Tibial nerve (tissue), 4 donors: ENCODE measurements at regions not wholly inside any gene's neighbourhood (a gene's known extent, or its start where the extent isn't known, plus 50 kb on each side); places are given as distances from the start of the nearest gene placed in this dataset.
"Not testable (repeated sequence)": the region's sequence is repeated elsewhere in the genome, so short reads cannot be mapped to it uniquely, and the experiment has no call there.

Experiments
- DNase-seq, 2 donors: peaks; one replicate each; pipeline ENCODE4 v3.0.0-alpha.2; 2019; ENCODE audit warnings: low spot score in 2 of 2
- H3K27ac ChIP-seq, 4 donors: fragments of 200-600 bp; sonication (generic) in 3 of 4; one replicate each; pipeline ENCODE4 v1.5.1; 2017 to 2019; ENCODE audit warnings: mild to moderate bottlenecking in 1 of 4
- H3K27me3 ChIP-seq, 2 donors: fragments of 200-600 bp; sonication (generic) in 1 of 2; one replicate each; pipeline versions ENCODE4 v1.5.1 to v1.6.0; 2017 to 2019
- H3K36me3 ChIP-seq, 3 donors: fragments of 200-600 bp; sonication (generic); one replicate each; pipeline ENCODE4 v1.5.1; 2018 to 2019
- H3K4me1 ChIP-seq, 4 donors: fragments of 200-600 bp; sonication (generic) in 3 of 4; one replicate each; pipeline ENCODE4 v1.5.1; 2017 to 2019
- H3K4me3 ChIP-seq, 4 donors: fragments of 200-600 bp; sonication (generic) in 3 of 4; one replicate each; pipeline ENCODE4 v1.5.1; 2017 to 2019; ENCODE audit warnings: mild to moderate bottlenecking in 1 of 4, moderate library complexity in 1 of 4
- H3K9me3 ChIP-seq, 4 donors: fragments of 200-600 bp; sonication (generic) in 3 of 4; one replicate each; pipeline ENCODE4 v1.5.1; 2017 to 2019
- CTCF ChIP-seq, 5 experiments: fragments of 200-600 bp in 3 of 5; fragments of 450-650 bp in 2 of 5; sonication (generic) in 3 of 5; IDR thresholded peaks; one replicate each; pipeline ENCODE4 v1.5.1; 2016 to 2019; ENCODE audit warnings: antibody characterized with exemption in 5 of 5, mild to moderate bottlenecking in 3 of 5, moderate library complexity in 2 of 5
- EP300 ChIP-seq, 2 donors: sonication (generic); formaldehyde crosslinking; IDR thresholded peaks; one replicate each; pipeline ENCODE4 v1.6.1; 2017; ENCODE audit warnings: antibody characterized with exemption in 2 of 2, mild to moderate bottlenecking in 1 of 2
- POLR2A ChIP-seq, 2 donors: fragments of 450-650 bp; IDR thresholded peaks; one replicate each; pipeline ENCODE4 v1.6.1; 2017; ENCODE audit warnings: antibody characterized with exemption in 2 of 2, mild to moderate bottlenecking in 2 of 2, moderate library complexity in 2 of 2
- WGBS, 2 donors: methylation state at CpG; one replicate each; pipeline ENCODE4 v1.1.5; 2018; 5-methylcytosine and 5-hydroxymethylcytosine counted together

- 54 to 55% methylated on average over 4 of the region's 4 CpGs for WGBS, 2 donors
- Histone ChIP-seq H3K27me3 (no peaks in the 10 kb centered on the region), H3K9me3 (no peaks in the 10 kb centered on the region), H3K36me3 (no peaks in the 10 kb centered on the region), H3K4me1 (no peaks in the 10 kb centered on the region), H3K4me3 (no peak overlapping the region), H3K27ac (no peak overlapping the region)
- DNase-seq = no peak
- TF ChIP-seq POLR2A (IDR thresholded peaks at IDR 0.05) = no peak
- TF ChIP-seq CTCF (IDR thresholded peaks at IDR 0.05) = peak in 4 of 5 experiments; percentile 33 to 74 (median 58)
- TF ChIP-seq EP300 (IDR thresholded peaks at IDR 0.05) = no peak
Observed at GRCh38 chr1:101567582-101568189, 330.9 kb downstream of the S1PR1 start.

- Histone ChIP-seq H3K27me3 (no peaks in the 10 kb centered on the region), H3K4me3 (no peak overlapping the region), H3K4me1 (peaks cover 0 to 10% (median 0%) of the 10 kb centered on the region in 4 donors), H3K9me3 (no peaks in the 10 kb centered on the region), H3K36me3 (no peaks in the 10 kb centered on the region), H3K27ac (peak overlapping the region in 1 of 4 donors; percentile 47)
- WGBS, 2 donors = 26 to 28% methylated on average over 5 of the region's 5 CpGs
- TF ChIP-seq CTCF (IDR thresholded peaks at IDR 0.05) (no peak), EP300 (IDR thresholded peaks at IDR 0.05) (peak in 1 of 2 donors; percentile 35), POLR2A (IDR thresholded peaks at IDR 0.05) (no peak)
- DNase-seq = peak; percentile 14 to 54
Observed at GRCh38 chr1:101587741-101588140, 350.9 kb downstream of the S1PR1 start.

- H3K4me3 ChIP-seq = no peak overlapping the region
- TF ChIP-seq EP300 (IDR thresholded peaks at IDR 0.05) (no peak), CTCF (IDR thresholded peaks at IDR 0.05) (no peak), POLR2A (IDR thresholded peaks at IDR 0.05) (no peak)
- H3K4me1 ChIP-seq = peaks cover 0 to 10% (median 0%) of the 10 kb centered on the region in 4 donors
- no peaks in the 10 kb centered on the region for H3K9me3 ChIP-seq
- no peaks in the 10 kb centered on the region for H3K36me3 ChIP-seq
- no peak for DNase-seq
- 86 to 94% methylated on average over 1 of the region's 1 CpG for WGBS, 2 donors
- no peaks in the 10 kb centered on the region for H3K27me3 ChIP-seq
- H3K27ac ChIP-seq = peak overlapping the region in 1 of 4 donors; percentile 47
Observed at GRCh38 chr1:101588677-101589076, 351.9 kb downstream of the S1PR1 start.

- Histone ChIP-seq H3K9me3 (no peaks in the 10 kb centered on the region), H3K4me1 (peaks cover 0 to 3% (median 0%) of the 10 kb centered on the region in 4 donors), H3K36me3 (no peaks in the 10 kb centered on the region), H3K4me3 (no peak overlapping the region), H3K27me3 (no peaks in the 10 kb centered on the region), H3K27ac (no peak overlapping the region)
- TF ChIP-seq POLR2A (IDR thresholded peaks at IDR 0.05) (no peak), CTCF (IDR thresholded peaks at IDR 0.05) (no peak), EP300 (IDR thresholded peaks at IDR 0.05) (no peak)
- DNase-seq = no peak
- WGBS, 2 donors = 76 to 77% methylated on average over 1 of the region's 1 CpG
Observed at GRCh38 chr1:101592845-101593244, 356.0 kb downstream of the S1PR1 start.

- DNase-seq = no peak
- Histone ChIP-seq H3K27ac (no peak overlapping the region), H3K36me3 (no peaks in the 10 kb centered on the region), H3K27me3 (no peaks in the 10 kb centered on the region), H3K4me3 (no peak overlapping the region), H3K4me1 (no peaks in the 10 kb centered on the region), H3K9me3 (no peaks in the 10 kb centered on the region)
- WGBS, 2 donors = 52 to 57% methylated on average over 2 of the region's 2 CpGs
- TF ChIP-seq POLR2A (IDR thresholded peaks at IDR 0.05) = no peak
- no peak for TF ChIP-seq CTCF (IDR thresholded peaks at IDR 0.05)
- no peak for TF ChIP-seq EP300 (IDR thresholded peaks at IDR 0.05)
Observed at GRCh38 chr1:101595881-101596374, 359.1 kb downstream of the S1PR1 start.

- 79 to 81% methylated on average over 5 of the region's 5 CpGs for WGBS, 2 donors
Observed at GRCh38 chr1:101600615-101601014, 363.8 kb downstream of the S1PR1 start.

More at GRCh38 chr1:101600615-101601014, 363.8 kb downstream of the S1PR1 start:
- not testable (repeated sequence) for H3K27ac ChIP-seq, H3K27me3 ChIP-seq, DNase-seq, H3K4me1 ChIP-seq, H3K36me3 ChIP-seq, H3K4me3 ChIP-seq, H3K9me3 ChIP-seq
